Stimulated activated CD4-positive, alpha-beta T cell treated with anti-CD3 and anti-CD28 coated beads, TNF-alpha, amount 100 ng/mL, for 48 hours (primary cell): ENCODE measurements at regions not wholly inside any gene's neighbourhood (a gene's known extent, or its start where the extent isn't known, plus 50 kb on each side); places are given as distances from the start of the nearest gene placed in this dataset.
"Not testable (repeated sequence)": the region's sequence is repeated elsewhere in the genome, so short reads cannot be mapped to it uniquely, and the experiment has no call there.

ENCODE experiments used
- DNase-seq, 3 donors: peaks; one replicate each; pipeline ENCODE4 v3.0.0-alpha.2; 2020; ENCODE audit warnings: low read depth in 3 of 3

GRCh38 chr11:81579339-81579738 lies 1154.3 kb downstream of the FAM181B start:
- no peak for DNase-seq

- no peak for DNase-seq
Measured at GRCh38 chr11:81578571-81578970, 1155.1 kb downstream of the FAM181B start.

- no peak for DNase-seq
Measured at GRCh38 chr11:81574301-81574700, 1159.4 kb downstream of the FAM181B start.

GRCh38 chr11:81573367-81573766 lies 1160.3 kb downstream of the FAM181B start:
- no peak for DNase-seq

- DNase-seq: no peak
Measured at GRCh38 chr11:81570669-81571068, 1163.0 kb downstream of the FAM181B start.

- no peak for DNase-seq
Measured at GRCh38 chr11:81569999-81570398, 1163.7 kb downstream of the FAM181B start.

- DNase-seq: no peak
Measured at GRCh38 chr11:81568918-81569317, 1164.7 kb downstream of the FAM181B start.

- DNase-seq: no peak
Measured at GRCh38 chr11:81548123-81548522, 1185.5 kb downstream of the FAM181B start.

GRCh38 chr11:81539806-81540205 lies 1193.9 kb downstream of the FAM181B start:
- DNase-seq: not testable (repeated sequence)

- no peak for DNase-seq
Measured at GRCh38 chr11:81515566-81515965, 1218.1 kb downstream of the FAM181B start.

GRCh38 chr11:81497202-81497804 lies 1236.4 kb downstream of the FAM181B start:
- DNase-seq: peak in 1 of 3 donors; percentile 9

GRCh38 chr11:81496601-81497000 lies 1237.1 kb downstream of the FAM181B start:
- no peak for DNase-seq

- DNase-seq: no peak
Measured at GRCh38 chr11:81495699-81496292, 1237.9 kb downstream of the FAM181B start.

GRCh38 chr11:81494431-81494830 lies 1239.2 kb downstream of the FAM181B start:
- DNase-seq: no peak

- DNase-seq: no peak
Measured at GRCh38 chr11:81492923-81493445, 1240.7 kb downstream of the FAM181B start.

GRCh38 chr11:81487109-81487508 lies 1246.6 kb downstream of the FAM181B start:
- no peak for DNase-seq

- DNase-seq: no peak
Measured at GRCh38 chr11:81484196-81484595, 1249.5 kb downstream of the FAM181B start.

- DNase-seq: no peak
Measured at GRCh38 chr11:81477277-81477676, 1256.4 kb downstream of the FAM181B start.

- no peak for DNase-seq
Measured at GRCh38 chr11:81476345-81476744, 1257.3 kb downstream of the FAM181B start.

- no peak for DNase-seq
Measured at GRCh38 chr11:81472646-81473045, 1261.0 kb downstream of the FAM181B start.

- DNase-seq: no peak
Measured at GRCh38 chr11:81470446-81470845, 1263.2 kb downstream of the FAM181B start.

- DNase-seq: no peak
Measured at GRCh38 chr11:81459766-81460306, 1273.8 kb downstream of the FAM181B start.

- no peak for DNase-seq
Measured at GRCh38 chr11:81449588-81450156, 1284.0 kb downstream of the FAM181B start.
